HT-29 (cell line): ENCODE measurements at regions not wholly inside any gene's neighbourhood (a gene's known extent, or its start where the extent isn't known, plus 50 kb on each side); places are given as distances from the start of the nearest gene placed in this dataset.

ENCODE experiments used
- DNase-seq: peaks from one replicate; pipeline ENCODE4 v3.0.0-alpha.2; 2015; ENCODE audit warnings: low spot score

DNA sequence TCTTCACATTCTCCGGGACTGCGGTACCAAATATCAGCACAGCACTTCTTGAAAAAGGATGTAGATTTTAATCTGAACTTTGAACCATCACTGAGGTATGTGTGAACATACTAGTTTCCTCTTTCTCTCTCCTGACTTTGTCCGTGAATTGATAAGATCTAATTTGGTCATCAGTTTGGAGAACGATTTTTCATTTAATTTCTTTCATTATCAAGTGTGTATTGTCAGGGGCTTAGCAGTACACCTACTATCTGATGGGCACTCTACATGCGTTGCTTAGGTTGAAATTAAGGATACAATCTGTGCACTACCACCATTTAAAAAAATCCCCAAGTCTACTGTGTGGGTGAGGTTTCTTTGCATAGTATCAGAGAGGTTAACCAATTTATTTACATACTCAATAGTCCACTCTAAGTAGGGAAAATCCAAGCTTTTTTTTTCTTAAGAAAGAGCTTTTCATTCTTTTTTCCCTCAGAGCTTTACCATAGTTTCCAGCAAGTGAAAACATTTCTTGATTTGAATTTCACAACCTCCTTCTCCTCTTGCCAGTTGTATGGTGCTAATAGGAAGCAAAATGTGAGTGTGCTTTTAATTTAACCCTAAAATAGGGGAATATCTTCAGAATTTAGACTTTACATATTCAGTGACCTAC is 105.4 kb upstream of the ESR1 start:
- DNase-seq = no peak

DNA sequence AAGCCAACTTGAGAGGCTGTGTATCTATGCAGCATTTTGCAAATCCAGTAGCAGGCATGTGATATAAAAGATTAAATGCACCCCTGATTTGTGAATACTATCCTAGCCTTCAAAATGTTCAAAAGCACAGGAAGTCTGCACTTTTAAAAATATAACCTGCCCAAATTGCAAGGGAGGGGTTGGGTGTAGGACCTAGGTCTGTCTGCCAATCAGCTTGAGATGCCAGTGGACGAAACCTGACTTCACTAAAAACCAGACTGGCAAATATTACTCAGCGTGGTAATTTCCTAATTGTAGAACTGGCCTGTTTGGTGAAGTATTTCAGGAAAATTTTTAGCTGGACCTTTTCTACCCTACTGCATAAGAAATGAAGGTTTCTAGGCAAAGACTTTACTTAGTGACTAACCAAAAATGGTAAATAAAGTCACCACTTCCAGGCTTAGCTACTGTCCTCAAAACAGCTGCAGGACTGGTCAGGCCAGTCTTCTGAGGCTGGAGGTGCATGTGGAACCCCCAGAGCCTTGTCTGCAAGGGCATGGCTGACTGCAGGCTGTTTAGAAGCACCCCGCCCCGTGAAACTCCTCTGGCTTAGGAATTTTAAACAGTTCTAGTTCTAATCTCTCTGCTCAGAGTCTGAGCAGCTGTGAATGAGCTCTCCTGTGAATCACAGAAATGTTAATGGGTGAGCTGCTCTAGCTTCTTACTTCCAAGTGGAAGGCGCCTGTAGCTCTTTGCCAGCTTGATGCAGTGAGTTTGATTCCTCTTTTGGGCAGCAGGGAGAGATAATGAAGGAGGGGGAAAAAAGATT is 104.4 kb upstream of the ESR1 start:
- DNase-seq = no peak

DNA sequence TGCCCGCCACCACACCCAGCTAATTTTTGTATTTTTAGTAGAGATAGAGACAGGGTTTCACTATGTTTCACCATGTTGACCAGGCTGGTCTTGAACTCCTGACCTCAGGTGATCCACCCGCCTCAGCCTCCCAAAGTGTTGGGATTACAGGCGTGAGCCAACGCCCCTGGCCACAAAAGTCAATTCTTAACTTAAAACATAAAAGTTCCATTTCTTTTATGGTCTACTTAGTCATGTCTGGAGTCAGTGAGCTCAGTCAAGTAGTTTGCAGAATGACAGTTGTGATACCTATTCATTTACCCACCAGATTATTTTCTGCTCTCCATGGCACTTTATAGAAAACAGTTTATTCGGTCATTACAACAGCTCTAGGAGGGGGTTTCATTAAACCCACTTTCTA is 103.1 kb upstream of the ESR1 start:
- no peak for DNase-seq

DNA sequence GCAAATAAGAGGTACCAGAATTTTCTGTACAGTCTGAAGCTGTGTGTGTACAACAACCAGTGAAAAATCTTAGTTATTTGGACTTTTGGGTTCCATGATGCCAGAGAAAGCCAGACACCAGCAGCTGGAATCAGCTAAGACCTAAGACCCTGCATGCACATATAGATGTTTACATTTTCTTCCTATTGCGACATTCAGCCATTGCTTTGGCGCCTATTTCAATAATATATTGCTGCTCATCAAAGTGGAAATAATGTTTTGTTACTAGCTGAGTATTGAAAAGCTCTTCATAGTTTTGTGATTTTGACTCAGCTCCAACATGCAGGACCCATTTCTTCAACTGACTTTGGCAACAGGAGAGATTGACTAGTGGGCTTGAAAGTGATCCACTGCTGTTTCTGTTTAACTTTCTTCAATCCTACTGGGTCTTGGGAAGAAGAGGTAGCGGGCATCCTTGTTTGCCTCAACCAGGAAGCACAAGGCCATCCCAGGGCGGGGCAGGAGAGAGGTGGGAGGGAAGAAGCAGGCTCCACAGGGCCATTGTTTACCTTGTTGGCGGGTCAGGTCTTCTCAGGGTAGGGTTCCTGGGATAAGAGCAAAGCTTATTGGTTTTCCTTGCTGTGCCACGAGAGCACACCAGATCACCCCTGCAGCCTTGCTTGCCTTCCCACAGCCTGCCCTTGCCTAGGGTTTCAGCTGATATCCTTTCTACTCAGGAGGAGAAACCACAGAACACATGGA is 101.3 kb upstream of the ESR1 start:
- peak; percentile 45 for DNase-seq

DNA sequence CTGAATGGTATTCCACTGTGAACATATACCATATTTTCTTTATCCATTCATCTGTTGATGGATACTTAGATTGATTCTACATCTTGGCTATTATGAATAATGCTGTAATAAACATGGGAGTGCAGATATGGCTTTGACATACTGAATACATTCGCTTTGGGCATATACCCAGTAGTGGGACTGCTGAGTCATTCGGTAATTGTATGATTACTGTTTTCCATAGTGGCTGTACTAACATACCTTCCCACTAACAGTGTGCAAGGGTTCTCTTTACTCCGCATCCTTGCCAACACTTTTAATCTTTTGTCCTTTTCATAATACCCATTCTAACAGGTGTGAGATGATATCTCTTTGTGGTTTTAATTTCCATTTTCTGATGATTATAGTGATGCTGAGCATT is 98.2 kb upstream of the ESR1 start:
- no peak for DNase-seq

DNA sequence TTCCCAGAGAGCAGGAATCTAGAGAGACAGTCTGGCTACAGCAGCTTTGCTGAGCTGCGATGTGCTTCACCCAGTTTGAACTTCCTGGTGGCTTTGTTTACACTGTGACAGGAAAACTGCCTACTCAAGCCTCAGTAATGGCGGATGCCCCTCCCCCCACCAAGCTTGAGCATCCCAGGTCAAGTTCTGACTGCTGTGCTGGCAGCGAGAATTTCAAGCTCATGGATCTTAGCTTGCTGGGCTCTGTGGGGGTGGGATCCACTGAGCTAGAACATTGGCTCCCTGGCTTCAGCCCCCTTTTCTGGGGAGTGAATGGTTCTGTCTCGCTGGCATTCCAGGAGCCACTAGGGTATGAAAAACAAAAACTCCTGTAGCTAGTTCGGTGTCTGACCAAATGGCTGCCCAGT is 91.0 kb upstream of the ESR1 start:
- DNase-seq = peak; percentile 68

DNA sequence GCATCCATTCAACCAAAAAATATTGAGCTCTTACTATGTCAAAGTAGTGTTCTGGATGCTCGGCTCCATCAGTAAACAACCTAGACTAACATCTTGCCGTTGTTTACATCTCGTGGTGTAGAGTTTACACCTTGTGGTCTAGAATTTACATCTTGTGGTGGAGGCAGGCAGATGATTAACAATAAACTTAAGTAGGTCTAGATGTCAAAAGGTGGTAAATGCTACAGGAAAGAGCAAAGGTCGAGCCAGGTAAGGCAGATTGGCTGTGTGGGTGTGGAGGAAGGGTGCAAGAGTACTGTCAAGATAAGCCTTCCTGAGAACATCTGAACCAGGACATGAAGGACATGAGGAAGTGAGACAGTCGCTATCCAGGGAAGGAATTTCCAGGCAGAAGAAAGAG is 88.4 kb upstream of the ESR1 start:
- DNase-seq = peak; percentile 10

DNA sequence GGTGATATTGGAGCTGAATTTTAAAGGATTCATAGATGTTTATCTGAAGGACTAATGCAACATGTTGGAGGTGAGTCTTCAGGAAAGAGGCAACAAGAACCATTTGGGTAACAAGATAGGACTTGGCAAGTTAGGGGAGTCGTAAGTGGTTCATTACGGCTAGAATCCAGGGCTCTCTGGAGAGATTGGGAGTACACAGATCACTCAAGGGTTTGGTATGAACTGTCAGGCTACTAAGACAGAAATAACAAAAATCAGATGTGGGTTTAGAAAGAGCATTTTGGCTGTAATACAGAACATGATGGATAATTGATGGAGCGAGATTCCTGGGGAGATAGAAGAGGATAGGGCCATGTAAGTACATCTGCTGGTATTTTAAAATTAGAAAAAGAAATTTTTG is 86.3 kb upstream of the ESR1 start:
- no peak for DNase-seq

DNA sequence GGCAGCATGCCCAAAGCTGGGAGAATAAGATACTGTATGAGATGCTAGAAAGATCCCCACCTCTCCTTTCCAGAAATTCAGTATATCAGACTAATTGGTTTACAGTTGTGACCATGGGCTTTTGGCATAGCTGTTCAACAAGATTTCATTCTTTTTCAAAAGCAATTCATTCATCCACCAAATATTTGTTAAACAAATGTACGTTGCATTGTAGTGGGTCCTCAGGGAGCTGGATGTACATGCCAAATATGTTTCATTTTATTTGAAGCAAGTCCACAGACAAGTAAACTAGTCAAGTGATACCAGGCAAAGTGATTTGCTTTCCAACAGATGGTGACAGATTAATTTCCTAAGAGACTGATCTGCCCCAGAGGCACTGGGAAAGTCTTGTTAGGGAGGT is 85.8 kb upstream of the ESR1 start:
- DNase-seq = no peak

DNA sequence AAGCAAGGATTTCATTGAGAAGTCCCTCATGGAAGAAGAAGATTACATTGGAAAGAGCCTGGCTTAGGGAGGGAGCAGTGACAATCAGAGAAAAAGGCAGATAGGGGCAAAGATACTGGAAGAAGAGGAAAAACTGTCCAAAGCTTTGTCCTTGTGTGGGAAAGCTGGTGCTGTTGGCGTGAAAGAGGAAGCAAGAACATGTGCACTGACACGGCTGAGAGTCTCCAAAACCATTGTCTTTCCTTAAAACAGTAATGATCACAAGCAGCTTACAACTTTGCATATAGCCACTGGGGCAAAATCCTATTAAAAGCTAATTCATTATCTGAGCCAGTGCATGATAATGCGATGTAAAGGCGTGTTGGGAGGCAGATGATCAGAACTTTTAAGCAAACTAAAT is 85.1 kb upstream of the ESR1 start:
- DNase-seq = no peak

DNA sequence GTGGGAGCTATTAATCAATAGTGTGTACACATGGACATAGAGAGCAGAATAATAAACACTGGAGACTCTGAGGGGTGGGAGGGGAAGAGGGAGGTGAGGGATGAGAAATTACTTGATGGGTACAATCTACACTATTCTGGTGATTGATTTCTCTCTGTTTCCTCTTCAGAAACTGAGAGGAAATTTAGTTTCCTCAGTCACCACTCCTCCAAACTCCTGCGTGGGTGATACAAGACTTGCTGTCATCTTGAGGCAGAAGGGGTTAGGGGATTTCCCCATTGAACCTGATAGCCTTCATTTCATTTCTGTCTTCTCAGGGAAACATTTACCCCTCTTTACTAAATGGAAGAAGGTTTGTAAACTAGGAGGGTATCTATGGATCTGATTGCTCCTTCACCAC is 84.3 kb upstream of the ESR1 start:
- no peak for DNase-seq

DNA sequence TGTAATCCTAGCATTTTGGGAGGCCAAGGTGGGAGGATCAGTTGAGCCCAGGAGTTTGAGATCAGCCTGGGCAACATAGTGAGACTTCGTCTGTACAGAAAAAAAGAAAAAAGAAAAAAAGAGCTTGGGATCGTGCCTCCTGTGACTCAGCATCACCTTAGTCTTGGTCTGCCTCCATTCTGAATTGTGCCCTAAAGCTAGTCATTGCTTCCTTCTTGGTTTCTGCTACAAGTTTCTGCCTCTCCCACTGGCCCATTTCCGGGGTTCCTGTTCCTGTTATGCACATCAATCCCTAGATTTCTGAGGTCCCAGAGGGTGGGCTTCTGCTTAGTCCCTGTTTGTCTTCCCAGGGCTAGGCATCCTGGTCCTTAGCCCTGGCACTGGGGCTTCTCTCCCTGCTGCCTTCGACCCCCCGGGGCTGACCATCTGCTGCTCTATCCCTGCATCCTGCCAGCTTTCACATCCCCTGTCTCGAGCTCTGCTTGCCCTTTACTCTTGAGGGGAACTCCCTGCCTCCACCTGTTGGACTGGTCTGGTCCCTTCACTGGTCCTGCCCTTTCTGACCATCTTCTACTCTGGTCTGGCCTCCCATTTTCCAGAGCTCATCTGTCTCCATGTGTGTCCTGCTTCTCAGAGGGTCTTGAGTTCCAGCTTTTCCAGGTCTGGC is 77.5 kb upstream of the ESR1 start:
- no peak for DNase-seq

DNA sequence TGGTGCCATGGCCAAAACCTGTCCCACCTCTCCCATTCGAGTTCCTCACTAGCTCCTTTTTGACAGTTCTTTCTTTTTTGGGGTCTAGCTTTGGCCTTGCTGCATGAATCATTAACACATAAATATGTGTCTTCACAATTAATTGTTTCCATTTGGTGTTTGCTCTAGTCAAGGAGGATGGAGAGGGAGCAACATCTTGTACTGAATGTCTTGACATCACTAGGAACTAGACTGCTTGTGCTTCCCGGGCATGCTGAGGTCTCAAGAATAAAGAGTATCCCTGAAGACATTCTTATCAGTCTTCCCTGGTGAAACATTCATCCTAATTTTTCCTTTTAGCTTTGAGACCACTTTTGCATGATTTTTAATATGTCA is 77.0 kb upstream of the ESR1 start:
- DNase-seq = no peak

DNA sequence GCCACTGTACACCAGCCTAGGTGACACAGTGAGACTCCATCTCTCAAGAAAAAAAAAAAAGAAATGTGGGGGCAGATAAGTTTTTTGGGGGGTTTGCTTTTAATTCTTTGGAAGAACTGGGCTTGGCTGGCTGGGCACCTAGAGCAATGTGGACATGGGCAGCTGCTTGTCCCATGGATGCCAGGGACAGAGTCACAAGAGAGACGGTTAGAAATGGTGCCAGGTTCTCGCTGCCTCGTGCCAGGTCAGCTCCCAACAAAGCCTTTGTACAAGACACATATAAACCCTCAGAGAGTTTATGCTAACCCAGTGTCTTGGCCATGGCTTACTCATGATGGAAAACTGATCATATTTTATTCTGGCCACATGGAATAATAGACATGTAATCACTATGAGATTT is 76.2 kb upstream of the ESR1 start:
- no peak for DNase-seq

DNA sequence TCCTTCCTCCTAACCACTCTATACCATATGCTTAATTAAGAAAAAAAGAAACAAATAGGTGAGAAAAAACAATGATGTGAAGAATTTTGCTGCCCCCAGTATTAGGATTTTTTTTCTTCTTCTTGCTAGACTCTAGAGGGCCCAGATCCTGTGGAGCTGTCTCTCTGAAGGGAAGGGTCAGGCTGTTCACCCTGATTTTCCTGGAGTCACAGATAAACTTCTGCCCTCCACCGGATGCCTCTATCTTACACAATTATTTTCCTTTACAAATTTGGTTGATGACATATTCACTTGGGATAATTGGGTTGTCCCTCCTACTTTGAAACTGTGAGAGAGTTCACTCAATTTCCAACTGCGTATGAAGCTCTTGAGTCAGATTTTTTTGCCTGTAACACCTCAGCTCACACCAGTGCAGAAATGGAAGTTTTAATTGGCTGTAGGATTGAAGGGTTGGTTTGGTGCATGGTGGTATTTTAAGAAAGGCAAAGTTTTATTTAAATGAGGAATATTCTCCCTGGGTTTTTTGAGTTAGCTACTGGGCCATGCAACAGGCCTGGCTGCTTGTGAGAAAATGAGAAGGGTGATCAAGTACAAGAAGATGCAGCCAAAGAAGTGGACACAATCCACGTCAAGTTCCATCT is 73.7 kb upstream of the ESR1 start:
- DNase-seq = no peak

DNA sequence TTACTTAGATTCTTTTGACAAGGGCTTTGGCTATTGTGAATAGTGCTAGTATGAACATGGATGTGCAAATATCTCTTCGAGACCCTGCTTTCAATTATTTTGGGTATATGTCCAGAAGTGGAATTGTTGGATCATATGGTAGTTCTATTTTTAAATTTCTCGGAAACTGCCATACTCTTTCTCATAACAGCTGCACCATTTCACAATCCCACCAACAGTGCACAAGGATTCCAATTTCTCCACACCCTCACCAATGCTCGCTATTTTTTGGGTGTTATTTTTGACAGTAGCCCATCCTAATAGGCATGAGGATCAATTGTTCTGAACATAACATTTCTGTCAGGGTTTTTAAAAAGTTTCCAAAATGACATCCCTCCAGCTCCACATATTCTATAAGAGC is 69.2 kb upstream of the ESR1 start:
- no peak for DNase-seq

DNA sequence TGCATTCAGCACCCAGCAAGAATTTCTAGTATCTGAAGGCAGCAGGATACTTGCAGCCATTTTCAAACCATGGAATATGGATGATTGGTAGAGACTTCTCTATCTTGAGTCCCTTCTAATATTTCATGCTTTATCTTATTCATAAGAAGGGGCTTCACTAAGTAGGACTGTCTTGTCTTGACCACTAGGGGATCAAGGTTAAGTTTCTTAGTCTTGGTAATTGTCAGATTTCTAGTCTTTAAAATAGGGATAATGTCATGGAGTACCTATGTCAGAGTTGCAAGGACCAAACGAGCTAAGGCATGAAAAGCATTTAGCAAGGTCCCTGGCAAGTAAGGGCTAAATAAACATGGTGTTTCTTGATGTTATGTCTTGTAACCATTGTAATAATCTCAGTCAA is 68.5 kb upstream of the ESR1 start:
- no peak for DNase-seq

DNA sequence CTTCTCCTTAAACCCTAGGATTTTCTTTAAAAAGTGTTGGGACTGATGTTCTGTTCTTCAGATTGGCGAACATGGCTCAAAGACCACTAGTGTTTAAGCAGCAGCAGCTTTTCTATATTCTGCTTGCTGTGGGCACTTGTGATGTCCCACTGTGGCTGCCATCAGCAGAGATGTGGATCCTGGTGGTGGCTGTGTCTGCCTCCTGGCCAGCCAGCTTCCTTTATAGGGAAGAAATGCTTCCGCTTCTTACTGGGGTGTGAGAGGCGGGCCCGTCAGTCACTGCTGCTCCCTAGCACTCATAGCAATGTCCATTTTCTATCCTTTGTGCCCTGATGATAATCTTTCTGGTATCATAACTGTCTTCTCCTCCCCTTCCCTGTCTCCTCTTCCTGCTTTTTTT is 66.7 kb upstream of the ESR1 start:
- DNase-seq = no peak

DNA sequence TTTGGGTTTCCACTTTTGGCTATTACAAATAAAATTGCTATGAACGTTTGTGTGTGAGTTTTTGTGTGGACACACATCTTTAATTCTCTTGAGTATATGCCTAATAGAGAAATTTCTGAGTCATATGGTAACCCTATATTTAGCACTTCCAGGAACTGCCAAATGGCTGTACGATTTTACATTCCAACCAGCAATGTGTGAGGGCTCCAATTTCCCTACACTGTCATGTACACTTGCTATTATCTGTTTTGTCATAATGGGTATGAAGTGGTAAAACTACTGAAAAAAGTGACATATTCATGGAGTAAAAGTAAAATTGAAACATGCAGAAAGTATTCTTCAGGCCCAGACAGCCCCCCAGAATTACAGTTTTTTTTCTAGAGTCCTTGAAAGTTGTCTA is 59.6 kb upstream of the ESR1 start:
- no peak for DNase-seq

DNA sequence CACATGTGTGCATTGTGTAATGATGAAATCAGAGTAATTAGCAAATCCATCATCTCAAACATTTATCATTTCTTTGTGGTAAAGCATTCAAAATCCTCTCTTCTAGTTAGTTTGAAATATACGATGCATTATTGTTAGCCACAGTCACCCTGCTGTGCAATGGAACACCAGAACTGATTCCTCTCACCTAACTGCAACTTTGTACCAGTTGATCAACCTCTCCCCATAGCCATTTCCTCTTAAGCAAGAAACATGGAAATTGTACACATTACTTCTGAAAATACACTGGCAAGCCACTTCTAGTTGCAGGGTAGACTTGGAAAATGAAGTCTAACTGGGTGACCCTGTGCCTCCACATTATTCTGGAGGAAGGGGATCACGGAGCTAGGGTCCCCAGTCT is 58.1 kb upstream of the ESR1 start:
- DNase-seq = no peak

DNA sequence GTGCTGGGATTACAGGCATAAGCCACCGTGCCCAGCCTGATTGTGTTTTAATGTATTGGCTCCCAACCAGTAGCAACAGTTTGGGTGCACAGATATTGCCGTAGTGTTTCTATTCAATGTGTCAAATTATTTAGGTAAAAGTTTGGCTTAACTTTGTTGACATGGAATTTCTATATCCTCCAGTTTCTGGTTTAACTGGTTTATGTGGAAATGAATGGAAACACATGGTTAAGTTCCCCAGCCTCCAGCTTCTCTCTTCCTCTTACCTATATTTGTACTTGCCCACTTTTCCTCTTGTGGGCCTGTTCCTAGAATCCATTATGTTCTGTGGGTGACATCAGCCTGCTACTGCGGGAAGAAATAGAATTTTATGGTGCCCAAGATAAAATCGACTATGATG is 53.9 kb upstream of the ESR1 start:
- DNase-seq = no peak

DNA sequence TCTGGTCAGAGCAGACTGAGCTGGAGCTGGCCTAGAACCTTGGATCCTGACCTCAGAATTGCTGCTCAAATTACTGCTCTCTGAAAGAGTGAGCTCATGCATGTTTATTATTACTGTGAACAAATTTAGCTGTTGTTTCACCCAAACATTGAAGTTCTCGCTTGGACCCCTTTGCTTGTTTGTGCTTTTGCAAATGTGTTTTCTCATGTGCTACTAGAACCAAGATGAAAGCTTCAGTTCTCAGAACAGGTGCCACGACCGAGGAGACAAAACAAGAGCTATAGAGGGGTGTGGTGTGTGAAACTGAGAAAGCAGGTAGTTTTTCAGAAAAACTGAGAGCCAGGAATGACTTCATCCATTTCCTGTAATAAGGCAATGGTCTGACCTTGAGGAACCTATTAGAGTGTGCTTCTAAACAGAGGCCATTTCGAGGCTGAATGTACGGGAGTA is 50.0 kb upstream of the ESR1 start:
- DNase-seq = no peak
